Testis (tissue), 2 donors: ENCODE measurements at regions not wholly inside any gene's neighbourhood (a gene's known extent, or its start where the extent isn't known, plus 50 kb on each side); places are given as distances from the start of the nearest gene placed in this dataset.

Experiments used
- CTCF ChIP-seq, 3 experiments: fragments of 450-650 bp in 2 of 3; fragments of 200-600 bp in 1 of 3; sonication (generic) in 1 of 3; IDR thresholded peaks; one replicate each; pipeline ENCODE4 v1.5.1; 2016 to 2019; ENCODE audit warnings: antibody characterized with exemption in 3 of 3, mild to moderate bottlenecking in 2 of 3, moderate library complexity in 1 of 3
- POLR2A ChIP-seq: fragments of 450-650 bp; IDR thresholded peaks from one replicate; pipeline ENCODE4 v1.6.1; 2017; ENCODE audit warnings: antibody characterized with exemption, mild to moderate bottlenecking, moderate library complexity

- TF ChIP-seq CTCF (IDR thresholded peaks at IDR 0.05): no peak
- no peak for TF ChIP-seq POLR2A
Observed at GRCh38 chr6:137937834-137938233, 70.8 kb downstream of the TNFAIP3 start.
